PC-3 (cell line): ENCODE measurements at regions not wholly inside any gene's neighbourhood (a gene's known extent, or its start where the extent isn't known, plus 50 kb on each side); places are given as distances from the start of the nearest gene placed in this dataset.

Source experiments
- CTCF ChIP-seq: fragments of 300-600 bp; sonication (generic); conservative IDR thresholded peaks from 2 replicates; pipeline ENCODE4 v1.5.1; 2017; ENCODE audit warnings: antibody characterized with exemption, low read depth, mild to moderate bottlenecking, low read length
- EZH2 ChIP-seq: fragments of 300-600 bp; sonication (generic); IDR thresholded peaks from one replicate; pipeline ENCODE4 v1.6.1; 2017; ENCODE audit warnings: antibody characterized with exemption, mild to moderate bottlenecking, low read length; ENCODE audit not compliant: unreplicated experiment
- EZH2phosphoT487 ChIP-seq: fragments of 300-600 bp; sonication (generic); IDR thresholded peaks from 2 replicates; pipeline ENCODE4 v1.6.1; 2018; ENCODE audit warnings: mild to moderate bottlenecking, antibody characterized with exemption, low read length, borderline replicate concordance

GRCh38 chr6:94835264-94835663 is 742.1 kb upstream of the MANEA start:
- TF ChIP-seq CTCF: no peak
- TF ChIP-seq EZH2: no peak
- TF ChIP-seq EZH2phosphoT487: no peak
